T47D (cell line): ENCODE measurements at regions not wholly inside any gene's neighbourhood (a gene's known extent, or its start where the extent isn't known, plus 50 kb on each side); places are given as distances from the start of the nearest gene placed in this dataset.
A peak's percentile ranks its signal among the peaks of the same experiment; 100 is the strongest.
"Not testable (repeated sequence)": the region's sequence is repeated elsewhere in the genome, so short reads cannot be mapped to it uniquely, and the experiment has no call there.

Source experiments
- DNase-seq, 2 experiments: peaks; one replicate each; pipeline versions ENCODE4 v3.0.0 to v3.0.0-alpha.2; 2011 to 2012; ENCODE audit warnings: low read depth in 1 of 2, low spot score in 1 of 2
- JUND ChIP-seq: IDR thresholded peaks from 2 replicates; pipeline ENCODE4 v1.6.1; 2012; ENCODE audit warnings: low read depth
- in situ Hi-C: cut with HindIII; loops from 2 replicates; pipeline ENCODE4 v1.10.0; 2016; ENCODE audit warnings: low sequenced_read_pairs, low pct_unique_long_range_greater_than_20kb

DNA sequence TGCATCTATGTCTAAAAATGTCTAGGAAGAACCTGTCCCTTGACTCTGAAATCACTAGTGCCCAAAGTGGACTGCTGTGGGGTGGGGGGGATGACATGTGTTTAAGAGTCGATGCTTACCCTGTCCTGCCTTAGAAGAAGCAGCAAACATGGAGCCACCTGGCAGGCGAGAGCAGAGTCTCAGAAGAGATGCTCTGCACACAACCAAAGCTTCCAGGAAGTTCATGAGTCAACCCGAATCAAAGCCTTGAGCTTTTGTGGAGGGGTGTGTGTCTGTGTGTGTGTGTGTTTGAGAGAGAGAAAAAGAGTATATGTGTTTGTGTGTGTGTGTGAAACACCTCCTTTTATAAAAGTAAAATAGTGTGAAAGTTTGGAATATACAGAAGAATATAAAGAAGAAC is 269.9 kb downstream of the ALDH8A1 start:
- no peak for TF ChIP-seq JUND
- in situ Hi-C loops = no loop called here
- DNase-seq = no peak

DNA sequence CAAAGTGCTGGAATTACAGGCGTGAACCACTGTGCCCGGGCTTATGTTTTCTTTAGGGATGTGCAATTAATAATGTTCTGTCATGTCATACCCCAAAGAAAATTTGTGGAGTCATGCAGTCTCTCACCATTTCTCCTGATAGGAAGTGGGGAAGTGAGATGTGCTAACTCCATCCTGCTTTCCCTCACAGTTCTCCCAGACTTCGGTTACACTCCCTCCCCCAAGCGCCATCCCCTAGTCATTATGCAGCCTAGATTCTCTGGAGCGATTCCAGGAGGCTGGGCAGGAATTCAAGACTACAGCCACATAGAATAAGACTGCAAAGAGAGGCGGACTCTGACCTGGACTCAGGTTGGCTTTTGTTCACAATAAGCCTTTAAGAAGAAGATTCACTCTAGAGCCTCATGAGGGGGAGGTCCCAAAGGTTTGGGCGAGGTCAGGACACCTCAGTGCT is 271.4 kb downstream of the ALDH8A1 start:
- in situ Hi-C loops = no loop called here
- DNase-seq = no peak
- no peak for TF ChIP-seq JUND

DNA sequence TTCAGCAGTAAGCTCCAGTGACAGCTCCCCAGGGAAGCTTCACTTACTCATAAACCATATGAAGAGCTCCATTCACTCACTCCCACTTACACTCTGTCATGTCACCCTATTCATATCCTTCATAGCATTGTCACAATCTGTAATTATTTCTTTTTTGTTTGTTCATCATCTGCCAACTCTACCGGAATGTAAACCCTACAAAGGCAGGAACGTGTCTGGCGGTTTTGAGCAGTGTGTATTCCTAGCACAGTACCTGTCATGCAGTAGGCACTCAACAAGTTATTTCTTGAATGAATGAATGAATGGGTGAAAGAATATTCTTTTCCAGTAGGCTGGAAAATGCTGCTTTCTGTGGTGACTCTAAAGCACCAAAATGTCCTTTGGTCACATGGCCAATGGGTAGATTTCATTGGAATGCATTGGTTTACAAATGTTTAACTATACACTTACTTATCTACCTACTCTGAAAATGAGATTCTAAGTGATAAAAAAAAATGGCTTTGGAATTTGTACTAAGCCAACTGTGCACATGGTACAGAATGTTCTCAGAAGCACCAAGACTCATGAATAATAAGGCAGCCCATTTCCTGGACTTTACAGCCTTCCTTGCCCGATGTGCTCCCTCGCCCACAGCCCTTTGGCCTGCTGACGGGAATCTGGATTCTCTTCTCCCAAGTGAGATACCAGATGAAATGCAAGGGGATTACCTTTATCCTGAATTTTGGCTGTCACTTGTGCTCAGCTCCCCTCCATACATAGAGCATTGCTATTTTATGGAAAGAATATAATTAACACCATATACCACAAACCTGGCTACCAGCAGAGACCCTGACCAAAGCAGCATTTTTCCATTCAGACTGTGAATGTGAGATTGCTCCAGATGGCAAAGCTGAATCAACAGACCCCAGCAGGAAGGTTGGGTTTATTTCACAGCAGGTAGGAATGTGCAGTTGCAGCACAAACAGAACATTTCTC is 273.3 kb downstream of the ALDH8A1 start:
- peak in 1 of 2 experiments; percentile 54 for DNase-seq
- in situ Hi-C loops = no loop called here

DNA sequence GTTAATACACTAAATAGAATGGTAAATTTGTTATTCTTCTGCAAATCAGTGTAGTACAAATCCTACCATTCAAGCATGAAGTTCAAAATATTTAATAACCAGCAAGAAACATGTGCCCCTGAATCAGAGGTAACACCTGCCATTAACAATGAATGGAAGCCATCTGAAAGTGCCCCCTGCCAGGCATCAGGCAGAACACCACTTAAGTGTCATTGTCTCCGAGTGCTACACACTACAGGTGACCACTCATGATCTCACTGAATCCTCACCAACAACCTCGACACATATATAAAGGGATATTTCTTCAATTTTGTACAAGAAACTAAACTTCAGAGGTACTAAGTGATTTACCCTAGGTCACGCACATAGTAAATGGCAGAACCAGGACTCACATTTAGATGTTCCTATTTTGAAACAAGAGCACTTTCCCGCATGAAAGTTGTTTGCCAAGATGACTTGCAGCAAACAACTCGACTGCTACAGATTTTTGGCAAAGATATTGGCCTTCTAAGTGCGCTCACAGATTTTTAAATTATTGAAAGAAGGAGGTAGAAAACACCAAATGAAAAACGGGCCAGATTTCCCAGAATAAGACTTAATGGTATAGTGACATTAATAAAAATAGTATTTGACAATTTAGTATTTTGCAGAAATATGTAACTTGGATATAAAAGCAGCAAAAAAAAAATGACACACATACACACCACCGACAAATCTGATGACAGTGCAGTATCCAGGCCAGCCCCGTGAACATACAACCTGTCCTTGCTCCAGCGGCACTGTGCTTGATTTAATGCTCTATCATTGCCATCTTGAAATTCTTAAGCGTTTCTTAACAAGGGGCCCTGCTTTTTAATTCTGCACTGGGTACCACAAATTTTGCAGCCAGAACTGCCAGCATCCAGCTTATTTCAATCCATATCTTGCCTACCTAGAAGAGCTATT is 274.5 kb downstream of the ALDH8A1 start:
- no peak for TF ChIP-seq JUND
- no peak for DNase-seq
- in situ Hi-C loops = no loop called here

More for the DNA sequence above, 273.3 kb downstream of the ALDH8A1 start:
- TF ChIP-seq JUND = no peak

DNA sequence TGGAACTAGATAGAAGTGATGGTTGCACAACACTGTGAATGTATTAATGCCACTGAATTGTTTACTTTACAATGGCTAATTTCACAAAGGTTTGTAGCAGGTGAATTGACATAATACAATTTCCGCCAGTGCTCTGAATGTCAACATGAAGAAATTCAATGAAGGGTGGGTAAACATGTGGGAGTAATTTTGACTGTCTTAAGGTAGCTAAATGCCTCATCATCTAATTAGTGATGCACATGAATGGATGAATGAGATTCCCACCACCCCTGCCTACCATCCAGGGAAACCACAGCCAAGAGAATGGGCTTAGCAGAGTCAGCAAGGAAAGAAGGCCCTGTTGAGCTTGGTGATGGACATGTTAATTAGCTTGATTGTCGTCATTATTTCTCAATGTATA is 275.3 kb downstream of the ALDH8A1 start:
- TF ChIP-seq JUND = no peak
- DNase-seq = no peak
- in situ Hi-C loops = no loop called here

DNA sequence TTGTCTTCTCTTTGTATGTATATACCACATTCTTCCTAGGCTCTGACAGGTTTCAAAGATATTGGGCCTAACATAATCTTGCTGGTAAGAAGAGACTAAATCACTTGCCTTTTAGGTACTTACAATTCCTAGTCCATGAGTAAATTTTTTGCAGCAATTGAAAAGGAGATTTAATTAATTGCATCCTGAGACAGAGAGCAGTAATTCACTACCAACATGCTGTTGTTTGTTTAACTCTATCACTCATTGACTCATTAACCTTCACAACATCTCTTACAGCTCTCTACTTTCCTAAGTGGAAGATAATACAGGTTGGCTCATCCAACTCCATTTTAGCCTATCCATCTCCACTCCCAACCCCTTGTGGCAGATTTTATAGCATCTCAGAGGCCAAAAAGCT is 280.4 kb downstream of the ALDH8A1 start:
- DNase-seq = no peak
- no peak for TF ChIP-seq JUND
- in situ Hi-C loops = no loop called here

DNA sequence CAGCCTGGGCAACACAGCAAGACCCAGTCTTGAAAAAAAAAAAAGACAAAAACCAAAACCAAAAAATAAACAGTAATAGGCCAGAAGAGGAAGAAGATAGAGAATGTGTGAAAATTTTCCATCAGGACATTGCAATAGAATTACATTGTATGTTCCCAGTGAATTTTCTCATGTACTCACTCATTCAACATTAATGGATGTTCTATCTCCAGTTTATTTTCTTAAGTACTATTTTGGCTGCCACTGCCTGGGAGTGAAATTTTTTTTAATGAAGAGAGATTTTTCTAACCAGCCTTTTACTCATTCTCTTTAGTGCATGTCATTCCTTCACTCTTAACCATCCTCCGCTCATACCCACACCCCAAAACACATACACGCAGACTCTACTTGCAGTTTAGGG is 282.8 kb downstream of the ALDH8A1 start:
- in situ Hi-C loops = no loop called here
- no peak for DNase-seq
- TF ChIP-seq JUND = no peak

DNA sequence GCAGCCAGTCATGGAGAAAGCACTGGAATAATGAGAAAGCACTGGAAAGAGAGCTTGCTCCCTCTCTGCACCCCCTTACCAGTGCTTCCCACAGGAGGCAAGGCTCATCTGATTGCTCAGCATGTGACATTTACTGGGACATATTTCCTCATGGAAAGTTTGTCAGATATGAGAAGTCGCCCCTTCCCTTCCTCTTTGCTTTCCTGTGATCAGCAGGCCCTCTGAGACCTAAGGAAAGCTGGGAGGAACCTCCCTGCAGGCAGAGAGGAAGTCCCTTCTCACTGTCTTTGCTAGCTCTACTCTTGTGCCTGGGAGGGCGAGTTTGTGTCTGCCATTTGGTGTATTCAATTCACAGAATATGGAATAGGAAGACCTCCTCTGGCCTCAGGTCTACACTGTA is 283.8 kb downstream of the ALDH8A1 start:
- no peak for TF ChIP-seq JUND
- in situ Hi-C loops = no loop called here
- no peak for DNase-seq

DNA sequence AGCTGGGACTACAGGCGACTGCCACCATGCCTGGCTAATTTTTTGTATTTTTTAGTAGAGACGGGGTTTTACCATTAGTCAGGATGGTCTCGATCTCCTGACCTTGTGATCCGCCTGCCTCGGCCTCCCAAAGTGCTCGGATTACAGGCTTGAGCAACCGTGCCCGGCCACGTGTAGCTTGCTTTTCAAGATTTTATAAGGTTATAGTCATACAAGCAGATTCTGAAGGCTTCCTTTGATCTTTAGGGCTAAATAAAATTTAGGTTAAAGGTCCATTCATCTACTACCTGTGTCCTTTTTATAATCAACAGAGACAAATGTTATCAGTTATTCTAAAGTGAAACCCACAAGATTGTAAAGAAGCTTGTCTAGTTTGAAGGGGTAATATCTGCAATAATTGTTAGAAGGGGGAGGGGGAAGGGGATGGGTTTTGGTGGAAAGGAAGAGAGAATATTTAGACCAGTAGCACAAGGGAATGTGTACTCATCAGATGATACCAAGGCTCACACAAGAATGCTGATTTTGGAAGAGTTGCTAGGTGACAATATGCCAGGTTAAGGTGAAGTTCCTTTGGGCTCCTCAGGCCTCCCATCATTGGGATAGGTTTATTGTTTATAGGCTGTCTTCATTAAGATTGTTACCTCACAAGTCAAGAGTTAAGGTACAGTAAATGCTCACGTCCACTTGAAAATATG is 284.7 kb downstream of the ALDH8A1 start:
- TF ChIP-seq JUND = no peak
- DNase-seq = no peak
- in situ Hi-C loops = no loop called here

DNA sequence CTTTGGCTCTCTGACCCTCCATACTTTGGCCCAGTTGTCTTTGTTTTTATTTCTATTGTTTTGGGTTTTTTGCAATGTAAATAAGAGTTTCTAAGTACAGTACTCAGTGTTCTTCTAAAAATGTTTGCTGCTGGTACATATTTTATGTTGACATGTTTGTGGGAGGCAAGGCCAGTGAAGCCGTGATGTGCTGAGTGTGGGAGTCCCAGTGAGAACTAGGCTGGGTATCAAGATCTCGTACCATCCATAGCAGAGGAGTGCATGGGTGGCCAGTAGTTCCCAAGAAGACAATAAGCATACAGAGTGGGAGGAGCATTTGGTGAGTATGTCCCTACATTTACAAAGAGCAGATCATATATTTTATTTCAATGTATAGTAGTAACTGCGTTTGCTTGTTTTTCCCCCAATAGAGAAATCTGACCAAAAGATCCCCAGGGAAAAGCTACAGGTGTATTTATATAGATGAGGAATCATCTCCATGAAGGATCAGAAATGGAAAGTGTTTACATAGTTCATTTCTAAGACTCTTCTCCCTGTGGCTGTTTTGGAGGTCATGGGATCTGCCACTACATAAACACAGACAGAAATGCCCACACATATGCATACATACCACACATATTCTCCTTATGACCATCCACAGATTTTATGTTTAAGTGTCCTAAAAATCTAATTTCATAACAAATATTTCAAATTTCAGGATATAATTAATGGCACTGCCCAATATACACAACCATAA is 285.9 kb downstream of the ALDH8A1 start:
- in situ Hi-C loops = no loop called here
- DNase-seq = peak in 1 of 2 experiments; percentile 51
- TF ChIP-seq JUND = no peak

DNA sequence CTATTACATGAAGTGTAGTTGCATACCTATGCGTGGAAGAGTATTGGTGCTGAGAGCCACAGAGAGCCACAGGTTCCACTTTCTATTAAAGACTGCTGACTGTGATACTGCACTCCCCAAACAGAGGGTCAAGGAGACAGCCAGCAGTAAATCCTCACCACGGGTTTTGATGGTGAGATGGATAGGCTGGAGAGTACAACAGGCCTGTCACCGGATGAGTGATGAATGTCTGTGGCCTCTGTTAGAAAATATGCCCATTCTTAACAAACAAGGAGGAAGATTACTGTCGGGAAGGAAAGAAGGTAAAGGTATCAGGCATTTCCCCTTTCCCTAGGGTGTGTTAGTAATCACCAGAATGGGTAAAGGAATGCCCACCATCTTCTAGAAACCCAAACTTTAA is 286.5 kb downstream of the ALDH8A1 start:
- no peak for DNase-seq
- in situ Hi-C loops = no loop called here
- TF ChIP-seq JUND = no peak

DNA sequence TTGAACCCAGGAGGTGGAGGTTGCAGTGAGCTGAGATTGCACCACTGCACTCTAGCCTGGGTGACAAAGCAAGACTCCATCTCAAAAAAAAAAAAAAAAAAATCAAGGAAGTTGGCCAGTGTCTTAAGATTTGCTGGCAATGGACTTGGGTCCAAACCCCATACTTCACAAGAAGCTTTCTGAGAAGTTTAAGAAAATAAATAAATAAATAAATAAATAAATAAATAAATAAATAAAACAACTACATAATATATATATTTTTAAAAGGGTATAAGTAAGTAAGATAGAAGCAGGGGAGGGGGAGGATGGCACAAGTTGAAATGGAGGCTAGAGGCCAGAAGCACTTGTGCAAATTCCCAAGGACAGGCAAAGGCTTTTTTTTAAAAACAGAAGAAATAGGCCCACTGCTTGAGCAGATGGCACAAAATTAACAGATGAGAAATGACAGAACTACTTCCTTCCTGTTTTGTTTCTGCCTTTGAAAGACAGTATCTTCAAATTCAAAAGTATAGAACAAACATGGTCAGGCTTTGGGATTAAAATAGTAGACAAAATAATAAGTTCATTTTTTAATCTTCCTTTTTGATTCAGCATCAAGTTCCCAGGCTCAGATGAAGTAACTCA is 287.7 kb downstream of the ALDH8A1 start:
- TF ChIP-seq JUND = no peak
- DNase-seq = no peak
- in situ Hi-C loops = no loop called here

DNA sequence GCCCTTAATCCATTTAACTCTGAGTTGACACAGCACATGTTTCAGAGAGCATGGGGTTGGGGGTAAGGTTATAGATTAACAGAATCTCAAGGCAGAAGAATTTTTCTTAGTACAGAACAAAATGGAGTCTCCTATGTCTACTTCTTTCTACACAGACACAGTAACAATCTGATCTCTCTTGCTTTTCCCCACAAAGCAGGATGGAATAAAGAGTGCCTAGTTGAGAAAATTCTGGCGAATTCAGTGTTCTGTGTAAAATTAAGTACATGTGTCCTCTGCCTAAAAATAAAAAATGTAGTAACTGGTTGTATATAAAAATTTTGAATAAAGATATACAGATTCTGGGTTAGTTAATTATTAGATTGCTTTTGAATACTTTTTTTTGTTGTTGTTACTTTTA is 290.0 kb downstream of the ALDH8A1 start:
- in situ Hi-C loops, DNase-seq: not testable (repeated sequence)
